ENCODE measurements at regions not wholly inside any gene's neighbourhood (a gene's known extent, or its start where the extent isn't known, plus 50 kb on each side); places are given as distances from the start of the nearest gene placed in this dataset.

GRCh38 chr11:42171046-42171445 is 711.6 kb upstream of the LRRC4C start:
- Histone ChIP-seq H3K27ac (ENCODE audit: low read depth in 2 of 2, low read length in 2 of 2) (no peak overlapping the region), H3K9ac (ENCODE audit: low read depth in 1 of 2, low read length in 2 of 2) (no peak overlapping the region), H3K4me3 (ENCODE audit: low read length in 2 of 2) (no peak overlapping the region), H3K27me3 (ENCODE audit: control insufficient read depth in 2 of 2, insufficient read depth in 2 of 2, low read length in 2 of 2) (no peaks in the 10 kb centered on the region), H3K4me1 (ENCODE audit: control insufficient read depth in 2 of 2, insufficient read depth in 2 of 2, low read length in 2 of 2) (no peaks in the 10 kb centered on the region), H3K36me3 (ENCODE audit: control insufficient read depth in 2 of 2, insufficient read depth in 2 of 2, low read length in 2 of 2) (no peaks in the 10 kb centered on the region), H3K9me3 (ENCODE audit: control insufficient read depth in 2 of 2, low read length in 2 of 2) (no peaks in the 10 kb centered on the region)

- Histone ChIP-seq H3K27me3 (ENCODE audit: control insufficient read depth in 2 of 2, insufficient read depth in 2 of 2, low read length in 2 of 2) (no peaks in the 10 kb centered on the region), H3K4me1 (ENCODE audit: control insufficient read depth in 2 of 2, insufficient read depth in 2 of 2, low read length in 2 of 2) (no peaks in the 10 kb centered on the region), H3K4me3 (ENCODE audit: low read length in 2 of 2) (no peak overlapping the region), H3K36me3 (ENCODE audit: control insufficient read depth in 2 of 2, insufficient read depth in 2 of 2, low read length in 2 of 2) (no peaks in the 10 kb centered on the region), H3K9me3 (ENCODE audit: control insufficient read depth in 2 of 2, low read length in 2 of 2) (no peaks in the 10 kb centered on the region), H3K27ac (ENCODE audit: low read depth in 2 of 2, low read length in 2 of 2) (no peak overlapping the region), H3K9ac (ENCODE audit: low read depth in 1 of 2, low read length in 2 of 2) (no peak overlapping the region)
These were observed 713.0 kb upstream of the LRRC4C start for GRCh38 chr11:42172441-42172840.

- Histone ChIP-seq H3K4me1 (ENCODE audit: control insufficient read depth in 2 of 2, insufficient read depth in 2 of 2, low read length in 2 of 2) (no peaks in the 10 kb centered on the region), H3K27ac (ENCODE audit: low read depth in 2 of 2, low read length in 2 of 2) (no peak overlapping the region), H3K27me3 (ENCODE audit: control insufficient read depth in 2 of 2, insufficient read depth in 2 of 2, low read length in 2 of 2) (no peaks in the 10 kb centered on the region), H3K9ac (ENCODE audit: low read depth in 1 of 2, low read length in 2 of 2) (no peak overlapping the region), H3K9me3 (ENCODE audit: control insufficient read depth in 2 of 2, low read length in 2 of 2) (no peaks in the 10 kb centered on the region), H3K36me3 (ENCODE audit: control insufficient read depth in 2 of 2, insufficient read depth in 2 of 2, low read length in 2 of 2) (no peaks in the 10 kb centered on the region), H3K4me3 (ENCODE audit: low read length in 2 of 2) (no peak overlapping the region)
These were observed 715.8 kb upstream of the LRRC4C start for GRCh38 chr11:42175203-42175602.

- Histone ChIP-seq H3K4me3 (ENCODE audit: low read length in 2 of 2) (no peak overlapping the region), H3K9me3 (ENCODE audit: control insufficient read depth in 2 of 2, low read length in 2 of 2) (no peaks in the 10 kb centered on the region), H3K4me1 (ENCODE audit: control insufficient read depth in 2 of 2, insufficient read depth in 2 of 2, low read length in 2 of 2) (no peaks in the 10 kb centered on the region), H3K9ac (ENCODE audit: low read depth in 1 of 2, low read length in 2 of 2) (no peak overlapping the region), H3K27me3 (ENCODE audit: control insufficient read depth in 2 of 2, insufficient read depth in 2 of 2, low read length in 2 of 2) (no peaks in the 10 kb centered on the region), H3K36me3 (ENCODE audit: control insufficient read depth in 2 of 2, insufficient read depth in 2 of 2, low read length in 2 of 2) (no peaks in the 10 kb centered on the region), H3K27ac (ENCODE audit: low read depth in 2 of 2, low read length in 2 of 2) (no peak overlapping the region)
These were observed 719.8 kb upstream of the LRRC4C start for GRCh38 chr11:42179216-42179615.

- no peaks in the 10 kb centered on the region for H3K27me3 ChIP-seq (ENCODE audit: control insufficient read depth in 2 of 2, insufficient read depth in 2 of 2, low read length in 2 of 2)
- no peak overlapping the region for H3K27ac ChIP-seq (ENCODE audit: low read depth in 2 of 2, low read length in 2 of 2)
- H3K4me1 ChIP-seq (ENCODE audit: control insufficient read depth in 2 of 2, insufficient read depth in 2 of 2, low read length in 2 of 2): no peaks in the 10 kb centered on the region
- H3K4me3 ChIP-seq (ENCODE audit: low read length in 2 of 2): no peak overlapping the region
- H3K9me3 ChIP-seq (ENCODE audit: control insufficient read depth in 2 of 2, low read length in 2 of 2): no peaks in the 10 kb centered on the region
- H3K9ac ChIP-seq (ENCODE audit: low read depth in 1 of 2, low read length in 2 of 2): no peak overlapping the region
- H3K36me3 ChIP-seq (ENCODE audit: control insufficient read depth in 2 of 2, insufficient read depth in 2 of 2, low read length in 2 of 2): no peaks in the 10 kb centered on the region
These were observed 736.0 kb upstream of the LRRC4C start for GRCh38 chr11:42195289-42196013.

- Histone ChIP-seq H3K4me3 (ENCODE audit: low read length in 2 of 2) (no peak overlapping the region), H3K9ac (ENCODE audit: low read depth in 1 of 2, low read length in 2 of 2) (no peak overlapping the region), H3K27me3 (ENCODE audit: control insufficient read depth in 2 of 2, insufficient read depth in 2 of 2, low read length in 2 of 2) (no peaks in the 10 kb centered on the region), H3K9me3 (ENCODE audit: control insufficient read depth in 2 of 2, low read length in 2 of 2) (no peaks in the 10 kb centered on the region), H3K36me3 (ENCODE audit: control insufficient read depth in 2 of 2, insufficient read depth in 2 of 2, low read length in 2 of 2) (no peaks in the 10 kb centered on the region), H3K4me1 (ENCODE audit: control insufficient read depth in 2 of 2, insufficient read depth in 2 of 2, low read length in 2 of 2) (no peaks in the 10 kb centered on the region), H3K27ac (ENCODE audit: low read depth in 2 of 2, low read length in 2 of 2) (no peak overlapping the region)
These were observed 740.9 kb upstream of the LRRC4C start for GRCh38 chr11:42200311-42200710.

GRCh38 chr11:42201603-42202148 is 742.2 kb upstream of the LRRC4C start:
- Histone ChIP-seq H3K9me3 (ENCODE audit: control insufficient read depth in 2 of 2, low read length in 2 of 2) (no peaks in the 10 kb centered on the region), H3K36me3 (ENCODE audit: control insufficient read depth in 2 of 2, insufficient read depth in 2 of 2, low read length in 2 of 2) (no peaks in the 10 kb centered on the region), H3K4me3 (ENCODE audit: low read length in 2 of 2) (no peak overlapping the region), H3K27ac (ENCODE audit: low read depth in 2 of 2, low read length in 2 of 2) (no peak overlapping the region), H3K27me3 (ENCODE audit: control insufficient read depth in 2 of 2, insufficient read depth in 2 of 2, low read length in 2 of 2) (no peaks in the 10 kb centered on the region), H3K4me1 (ENCODE audit: control insufficient read depth in 2 of 2, insufficient read depth in 2 of 2, low read length in 2 of 2) (no peaks in the 10 kb centered on the region), H3K9ac (ENCODE audit: low read depth in 1 of 2, low read length in 2 of 2) (no peak overlapping the region)

GRCh38 chr11:42205518-42205917 is 746.1 kb upstream of the LRRC4C start:
- H3K27ac ChIP-seq (ENCODE audit: low read depth in 2 of 2, low read length in 2 of 2): no peak overlapping the region

GRCh38 chr11:42225664-42226063 is 766.2 kb upstream of the LRRC4C start:
- no peaks in the 10 kb centered on the region for H3K9me3 ChIP-seq (ENCODE audit: control insufficient read depth in 2 of 2, low read length in 2 of 2)

More at GRCh38 chr11:42205518-42205917, 746.1 kb upstream of the LRRC4C start:
- Histone ChIP-seq H3K9ac (ENCODE audit: low read depth in 1 of 2, low read length in 2 of 2) (no peak overlapping the region), H3K9me3 (ENCODE audit: control insufficient read depth in 2 of 2, low read length in 2 of 2) (no peaks in the 10 kb centered on the region), H3K4me3 (ENCODE audit: low read length in 2 of 2) (no peak overlapping the region), H3K27me3 (ENCODE audit: control insufficient read depth in 2 of 2, insufficient read depth in 2 of 2, low read length in 2 of 2) (no peaks in the 10 kb centered on the region), H3K36me3 (ENCODE audit: control insufficient read depth in 2 of 2, insufficient read depth in 2 of 2, low read length in 2 of 2) (no peaks in the 10 kb centered on the region), H3K4me1 (ENCODE audit: control insufficient read depth in 2 of 2, insufficient read depth in 2 of 2, low read length in 2 of 2) (no peaks in the 10 kb centered on the region)

GRCh38 chr11:42232673-42233072 is 773.2 kb upstream of the LRRC4C start:
- Histone ChIP-seq H3K27me3 (ENCODE audit: control insufficient read depth in 2 of 2, insufficient read depth in 2 of 2, low read length in 2 of 2) (no peaks in the 10 kb centered on the region), H3K27ac (ENCODE audit: low read depth in 2 of 2, low read length in 2 of 2) (no peak overlapping the region), H3K4me1 (ENCODE audit: control insufficient read depth in 2 of 2, insufficient read depth in 2 of 2, low read length in 2 of 2) (no peaks in the 10 kb centered on the region), H3K36me3 (ENCODE audit: control insufficient read depth in 2 of 2, insufficient read depth in 2 of 2, low read length in 2 of 2) (no peaks in the 10 kb centered on the region), H3K4me3 (ENCODE audit: low read length in 2 of 2) (no peak overlapping the region), H3K9ac (ENCODE audit: low read depth in 1 of 2, low read length in 2 of 2) (no peak overlapping the region), H3K9me3 (ENCODE audit: control insufficient read depth in 2 of 2, low read length in 2 of 2) (no peaks in the 10 kb centered on the region)

More at GRCh38 chr11:42225664-42226063, 766.2 kb upstream of the LRRC4C start:
- Histone ChIP-seq H3K36me3 (ENCODE audit: control insufficient read depth in 2 of 2, insufficient read depth in 2 of 2, low read length in 2 of 2) (no peaks in the 10 kb centered on the region), H3K4me1 (ENCODE audit: control insufficient read depth in 2 of 2, insufficient read depth in 2 of 2, low read length in 2 of 2) (no peaks in the 10 kb centered on the region), H3K4me3 (ENCODE audit: low read length in 2 of 2) (no peak overlapping the region), H3K27me3 (ENCODE audit: control insufficient read depth in 2 of 2, insufficient read depth in 2 of 2, low read length in 2 of 2) (no peaks in the 10 kb centered on the region), H3K9ac (ENCODE audit: low read depth in 1 of 2, low read length in 2 of 2) (no peak overlapping the region), H3K27ac (ENCODE audit: low read depth in 2 of 2, low read length in 2 of 2) (no peak overlapping the region)

Data from mucosa of rectum (tissue), 2 donors.